GM18508 (cell line): ENCODE measurements at regions not wholly inside any gene's neighbourhood (a gene's known extent, or its start where the extent isn't known, plus 50 kb on each side); places are given as distances from the start of the nearest gene placed in this dataset.
"Not testable (repeated sequence)": the region's sequence is repeated elsewhere in the genome, so short reads cannot be mapped to it uniquely, and the experiment has no call there.

Experiments used
- ATAC-seq: cut with Tn5 transposase; IDR thresholded peaks from one replicate; pipeline ENCODE4 v1.9.1; 2021; ENCODE audit warnings: moderate number of reproducible peaks; ENCODE audit not compliant: insufficient read depth, unreplicated experiment

- ATAC-seq: no peak
These were observed 347.5 kb downstream of the METTL4 start for GRCh38 chr18:2223849-2224248.

- no peak for ATAC-seq
These were observed 335.1 kb downstream of the METTL4 start for GRCh38 chr18:2236232-2236631.

DNA sequence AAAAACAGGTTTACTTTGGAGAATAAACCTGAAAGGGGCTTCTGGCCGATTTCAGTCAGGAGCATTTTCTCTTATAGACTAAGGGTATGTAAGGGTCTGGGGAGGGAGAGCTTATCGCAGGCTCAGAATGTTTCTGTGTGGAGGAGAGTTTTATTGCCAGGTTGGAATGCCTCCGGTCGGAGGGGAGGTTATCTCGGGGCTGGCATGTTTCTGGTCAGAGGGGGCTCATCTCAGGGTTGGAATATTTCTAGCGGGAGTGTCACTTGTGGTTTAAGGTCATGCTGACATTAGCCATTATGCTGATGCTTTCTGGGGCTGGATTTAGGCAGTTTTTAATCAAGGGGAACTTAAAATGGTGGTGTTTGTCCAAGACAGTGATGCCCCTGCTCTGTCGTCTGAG is 333.6 kb downstream of the METTL4 start:
- no peak for ATAC-seq

DNA sequence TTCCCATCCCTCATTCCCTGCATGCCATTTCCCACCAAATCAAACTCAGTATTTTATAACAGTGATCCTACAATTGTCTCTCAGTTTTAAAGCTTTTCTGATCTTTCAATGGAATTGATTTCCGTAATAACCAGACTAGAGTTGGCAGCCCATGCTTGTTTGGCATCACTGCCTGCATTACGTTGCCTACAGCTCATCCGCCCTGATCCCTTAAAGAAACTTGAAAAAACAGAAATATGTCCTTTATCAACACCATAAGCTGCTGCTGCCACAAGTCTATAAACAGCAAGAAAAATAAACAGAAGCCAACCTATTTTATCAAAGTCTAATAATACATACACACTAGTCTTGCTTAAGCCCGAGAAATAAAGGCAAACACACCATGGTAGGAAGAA is 331.0 kb downstream of the METTL4 start:
- no peak for ATAC-seq

GRCh38 chr18:2244641-2245040 is 326.7 kb downstream of the METTL4 start:
- ATAC-seq: no peak

GRCh38 chr18:2247101-2247500 is 324.2 kb downstream of the METTL4 start:
- not testable (repeated sequence) for ATAC-seq

- no peak for ATAC-seq
These were observed 316.3 kb downstream of the METTL4 start for GRCh38 chr18:2254977-2255376.

DNA sequence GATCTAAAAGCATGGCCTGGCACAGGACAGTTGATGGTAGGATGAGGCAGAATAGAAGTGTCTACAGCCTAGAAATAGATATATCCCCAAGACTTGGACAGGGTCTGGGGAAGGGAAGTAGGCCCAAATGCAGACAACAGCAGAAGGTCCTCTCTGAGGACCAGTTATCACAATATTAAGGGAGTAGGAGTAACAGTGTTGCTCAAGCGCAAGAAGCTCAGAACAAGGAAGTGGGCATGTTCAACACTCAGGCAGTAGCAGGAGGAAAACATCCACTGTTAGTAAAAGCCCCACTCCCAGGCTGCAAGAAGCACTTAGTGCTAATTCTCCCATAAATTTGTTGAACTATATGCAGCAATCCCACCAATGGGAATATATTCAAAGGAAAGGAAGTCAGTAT is 314.7 kb downstream of the METTL4 start:
- ATAC-seq: no peak

DNA sequence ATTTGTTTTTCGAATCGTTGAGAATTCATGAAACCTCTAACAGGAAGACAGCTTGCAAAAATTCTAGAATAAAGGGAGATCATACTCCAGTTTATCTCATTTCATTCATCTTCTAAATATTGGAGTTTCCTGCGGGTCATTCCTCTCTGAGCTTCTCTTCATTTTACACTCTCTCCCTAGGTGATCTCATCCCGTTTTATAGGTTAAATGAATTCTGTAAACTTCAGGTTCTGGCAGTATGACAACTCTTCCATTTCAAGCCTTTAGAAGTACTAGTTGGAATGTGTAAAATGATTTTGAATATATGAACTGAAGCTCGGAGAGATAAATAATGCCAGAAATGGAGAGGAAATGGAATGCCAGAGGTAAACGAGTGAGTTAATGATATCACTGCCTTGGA is 312.4 kb downstream of the METTL4 start:
- no peak for ATAC-seq

GRCh38 chr18:2263303-2263890 is 307.9 kb downstream of the METTL4 start:
- ATAC-seq: no peak

GRCh38 chr18:2274613-2275012 is 296.7 kb downstream of the METTL4 start:
- ATAC-seq: no peak

GRCh38 chr18:2281086-2281485 is 290.2 kb downstream of the METTL4 start:
- ATAC-seq: no peak

- ATAC-seq: no peak
These were observed 289.6 kb downstream of the METTL4 start for GRCh38 chr18:2281523-2282199.

DNA sequence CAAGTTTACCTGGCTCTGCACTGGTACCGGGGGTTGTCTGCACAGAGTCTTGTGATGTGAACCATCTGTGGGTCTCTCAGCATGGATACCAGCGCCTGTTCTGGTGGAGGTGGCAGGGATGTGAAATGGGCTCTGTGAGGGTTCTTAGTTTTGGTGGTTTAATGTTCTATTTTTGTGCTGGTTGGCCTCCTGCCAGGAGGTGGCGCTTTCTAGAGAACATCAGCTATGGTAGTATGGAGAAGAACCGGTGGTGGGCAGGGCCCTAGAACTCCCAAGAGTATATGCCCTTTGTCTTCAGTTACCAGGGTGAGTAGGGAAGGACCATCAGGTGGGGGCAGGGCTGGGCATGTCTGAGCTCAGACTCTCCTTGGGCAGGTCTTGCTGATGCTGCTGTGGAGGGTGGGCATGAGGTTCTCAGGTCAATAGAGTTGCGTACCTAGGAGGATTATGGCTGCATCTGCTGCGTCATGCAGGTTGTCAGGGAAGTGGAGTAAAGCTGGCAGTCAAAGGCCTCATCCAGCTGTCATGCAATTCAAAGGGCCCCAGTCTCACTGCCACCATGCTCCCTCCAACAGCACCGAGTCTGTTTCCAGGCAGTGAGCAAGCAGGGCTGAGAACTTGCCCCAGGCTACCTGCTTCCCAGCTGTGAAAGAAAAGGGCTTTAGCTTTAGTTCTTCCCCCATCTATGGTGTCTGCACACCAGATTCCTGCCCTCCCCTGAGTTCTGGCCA is 278.0 kb downstream of the METTL4 start:
- no peak for ATAC-seq

- no peak for ATAC-seq
These were observed 270.0 kb downstream of the METTL4 start for GRCh38 chr18:2301316-2301715.

DNA sequence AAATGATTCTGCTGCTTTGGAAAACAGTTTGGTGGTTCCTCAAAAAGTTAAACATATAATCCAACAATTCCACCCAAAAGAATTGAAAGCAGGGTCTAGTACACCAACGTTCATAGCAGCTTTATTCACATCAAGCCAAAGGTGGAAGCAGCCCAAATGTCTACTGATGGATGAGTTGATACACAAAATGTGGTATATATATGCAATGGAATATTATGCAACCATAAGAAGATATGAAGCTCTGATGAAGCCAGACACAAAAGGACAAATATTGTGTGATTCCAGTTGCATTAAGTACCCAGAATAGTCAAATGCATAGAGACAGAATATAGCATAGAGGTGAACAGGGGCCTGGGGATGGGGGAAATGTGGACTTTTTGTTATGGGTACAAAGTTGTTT is 269.3 kb downstream of the METTL4 start:
- no peak for ATAC-seq

- no peak for ATAC-seq
These were observed 268.4 kb downstream of the METTL4 start for GRCh38 chr18:2302628-2303516.

GRCh38 chr18:2303517-2304238 is 267.6 kb downstream of the METTL4 start:
- no peak for ATAC-seq

DNA sequence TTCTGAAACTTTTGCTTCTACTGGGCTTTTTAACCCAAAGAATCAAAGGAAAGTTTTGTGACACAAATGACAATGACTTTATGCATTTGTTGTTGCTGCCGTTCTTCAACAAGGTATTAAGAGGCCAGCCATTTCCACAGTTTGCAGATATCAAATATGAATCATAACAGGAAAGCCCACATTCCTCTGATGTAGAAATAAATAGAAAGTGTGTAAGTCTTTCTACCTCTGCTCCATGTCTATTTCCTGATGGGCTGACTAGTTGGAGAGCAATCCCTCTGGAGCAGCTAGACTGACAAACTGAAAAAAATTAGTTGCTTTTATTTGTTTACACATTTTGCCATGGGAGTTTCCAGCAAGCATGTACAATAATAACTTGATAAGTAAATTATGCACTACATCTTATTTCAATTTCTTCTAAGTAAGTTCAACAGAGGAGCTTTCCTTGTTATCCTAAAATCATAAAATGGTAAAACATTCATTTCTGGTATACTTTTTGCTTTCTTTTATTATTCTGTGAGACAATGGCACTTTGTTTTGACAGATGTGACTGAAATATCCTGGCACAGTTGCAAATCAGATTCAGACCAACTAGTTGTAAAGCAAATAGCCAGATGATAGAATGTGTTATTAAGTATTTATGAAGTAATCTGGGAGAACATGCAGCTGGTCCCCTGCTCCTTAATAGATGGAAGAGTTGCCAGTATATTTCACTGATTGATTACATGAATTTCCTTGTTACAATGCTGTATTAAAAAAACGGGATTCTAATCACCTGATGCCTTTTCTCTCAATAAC is 266.7 kb downstream of the METTL4 start:
- ATAC-seq: no peak
